ENCODE measurements at regions not wholly inside any gene's neighbourhood (a gene's known extent, or its start where the extent isn't known, plus 50 kb on each side); places are given as distances from the start of the nearest gene placed in this dataset.

DNA sequence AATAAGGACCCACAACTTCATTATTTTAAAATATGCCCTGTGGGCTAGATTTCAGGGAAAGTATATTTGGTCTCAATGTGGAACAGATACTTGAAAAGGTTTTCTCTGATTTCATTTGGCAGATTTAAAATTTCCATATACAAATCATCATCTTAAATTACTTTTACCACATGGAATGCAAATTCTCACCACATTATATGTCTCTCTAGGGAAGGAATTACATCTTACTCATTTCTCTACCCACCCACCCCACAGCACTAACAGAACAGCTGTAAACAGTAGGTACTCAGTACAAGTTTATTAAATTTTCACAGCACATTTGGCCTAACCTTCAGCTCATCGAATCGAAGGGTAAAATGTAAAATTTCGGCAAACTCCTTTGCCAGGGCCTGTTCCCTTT, 104.0 kb downstream of the CYRIA start:
- DNase-seq = no peak

DNA sequence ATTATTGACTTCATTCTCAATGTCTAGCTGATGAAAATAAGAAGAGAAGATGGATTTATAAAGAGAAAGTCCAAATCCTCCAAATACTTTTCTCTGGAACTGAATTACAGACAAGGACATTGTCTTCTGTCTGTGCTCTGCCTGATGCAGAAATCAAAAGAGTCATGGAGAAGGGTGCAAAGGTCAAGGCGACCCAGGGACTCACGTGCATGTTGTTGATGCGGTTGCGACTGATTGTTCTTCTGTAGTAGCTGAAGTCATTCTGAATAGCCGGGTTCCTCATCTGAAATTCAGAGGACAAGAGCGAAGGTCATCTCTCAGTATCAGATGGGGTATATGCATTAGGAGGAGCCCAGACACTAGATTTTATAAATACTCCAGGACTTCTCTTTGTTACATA, 104.4 kb downstream of the CYRIA start:
- no peak for DNase-seq

DNA sequence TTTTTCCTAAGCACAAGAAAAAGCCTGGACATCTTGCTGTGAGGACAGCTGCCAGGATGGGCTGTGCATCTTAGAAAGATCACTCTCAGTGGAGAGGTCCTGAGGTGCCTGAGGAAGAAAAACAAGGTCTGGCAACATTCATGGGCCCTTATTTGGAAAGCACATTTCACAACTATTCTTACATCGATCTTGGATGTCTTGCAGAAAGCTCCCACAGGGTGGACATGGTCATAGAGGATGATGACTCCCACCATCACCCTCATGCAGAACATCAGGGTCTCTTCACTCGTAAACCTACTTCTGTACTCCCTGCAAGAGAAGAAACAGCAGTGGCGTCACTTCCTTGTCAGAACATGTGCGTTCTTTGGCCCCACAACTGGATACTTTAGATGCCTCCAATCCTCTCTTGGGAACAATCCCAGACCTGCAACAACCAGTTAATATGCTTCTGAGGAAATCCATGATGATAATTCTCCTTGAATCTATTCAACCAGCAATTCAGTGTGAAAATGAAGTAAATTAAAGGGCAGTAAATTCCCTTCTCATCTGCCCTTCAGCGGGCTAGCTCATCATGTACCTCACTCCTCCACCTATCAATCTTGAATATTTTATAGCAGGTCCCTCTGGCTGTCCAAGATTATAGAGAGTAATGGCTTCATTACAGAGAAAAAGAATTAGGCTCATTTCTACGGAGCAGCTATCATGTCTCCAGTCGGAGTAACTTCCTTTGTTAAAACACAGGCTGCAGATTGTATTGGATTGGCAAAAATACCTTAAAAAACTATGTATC, 106.2 kb downstream of the CYRIA start:
- no peak for DNase-seq

DNA sequence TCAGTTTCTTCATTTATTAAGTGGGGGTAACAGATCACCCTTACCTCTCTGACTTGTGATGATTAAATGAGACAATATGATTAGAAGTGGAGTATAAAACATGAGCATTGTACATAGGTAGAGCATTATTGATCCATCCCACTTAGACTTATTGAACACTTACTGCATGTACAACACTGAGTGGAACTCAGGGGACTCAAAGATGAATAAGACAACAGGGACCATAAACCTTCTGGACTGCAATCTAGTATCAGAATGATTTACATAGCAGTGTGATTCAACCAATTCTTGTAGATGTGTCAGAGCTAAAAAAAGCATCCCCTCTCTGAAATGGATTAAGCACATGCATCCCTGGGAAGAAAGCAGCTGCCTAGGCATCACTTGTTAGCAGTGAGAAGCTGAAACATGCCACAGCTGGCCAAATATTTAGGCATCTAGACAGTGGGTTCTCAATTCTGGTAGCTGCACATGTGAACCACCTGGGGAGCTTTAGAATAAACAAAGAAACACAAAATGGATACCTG, 111.5 kb downstream of the CYRIA start:
- no peak for DNase-seq

DNA sequence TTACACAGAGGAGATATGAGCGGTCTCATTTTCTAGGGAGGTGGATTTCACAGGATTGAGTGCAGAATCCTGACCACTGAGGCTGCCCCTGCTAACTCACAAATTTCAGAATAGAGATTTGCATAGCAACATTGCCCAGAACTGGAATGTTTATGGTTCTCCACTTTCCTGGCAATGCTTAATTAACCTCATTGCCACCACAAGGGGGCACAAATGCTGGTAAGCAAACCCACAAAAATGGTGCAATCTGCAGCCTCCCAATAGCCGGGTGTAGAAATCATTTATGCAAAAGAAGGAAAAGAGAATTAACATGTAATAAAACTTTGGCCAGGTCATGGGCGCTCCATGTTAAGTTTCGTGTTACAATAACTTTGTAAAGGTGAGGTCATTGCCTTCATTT, 112.4 kb downstream of the CYRIA start:
- peak; percentile 34 for DNase-seq

DNA sequence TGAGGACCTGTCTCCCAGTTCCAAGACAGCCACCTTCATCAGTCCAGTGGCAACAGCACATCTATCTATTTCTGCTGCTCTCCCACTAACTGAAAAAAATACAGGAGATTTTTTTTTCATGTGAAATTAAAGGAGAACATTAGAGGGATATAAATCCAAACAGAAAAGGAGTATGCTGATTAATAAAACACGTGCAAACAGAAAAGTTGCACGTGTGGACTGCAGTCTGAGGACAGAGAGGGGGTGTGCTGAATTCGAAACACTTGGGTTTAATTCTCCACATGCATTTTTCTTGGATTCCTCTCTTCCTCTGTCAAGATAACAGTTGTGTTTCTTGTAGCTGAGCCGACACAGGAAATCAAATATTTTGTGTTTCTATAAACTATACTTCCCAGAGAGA, 113.4 kb downstream of the CYRIA start:
- DNase-seq = no peak

DNA sequence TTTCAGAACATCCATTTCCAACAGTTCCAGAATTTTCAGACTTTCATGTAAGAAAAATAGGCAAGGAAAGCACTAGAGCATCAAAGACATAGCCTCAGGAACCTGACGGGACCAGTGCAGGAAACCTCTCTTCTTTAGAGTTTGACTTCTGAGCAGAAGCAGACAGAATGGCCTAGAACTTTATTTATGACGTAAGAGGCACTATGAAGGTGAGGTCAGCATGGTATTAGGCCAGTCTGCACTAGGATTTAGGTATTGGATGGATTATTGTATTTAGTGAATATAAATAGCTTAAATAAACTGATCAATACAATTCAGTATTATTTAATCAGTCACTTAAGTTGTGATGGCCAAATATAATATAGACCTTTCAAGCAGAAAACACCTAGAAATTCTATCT, 117.6 kb downstream of the CYRIA start:
- DNase-seq = no peak

DNA sequence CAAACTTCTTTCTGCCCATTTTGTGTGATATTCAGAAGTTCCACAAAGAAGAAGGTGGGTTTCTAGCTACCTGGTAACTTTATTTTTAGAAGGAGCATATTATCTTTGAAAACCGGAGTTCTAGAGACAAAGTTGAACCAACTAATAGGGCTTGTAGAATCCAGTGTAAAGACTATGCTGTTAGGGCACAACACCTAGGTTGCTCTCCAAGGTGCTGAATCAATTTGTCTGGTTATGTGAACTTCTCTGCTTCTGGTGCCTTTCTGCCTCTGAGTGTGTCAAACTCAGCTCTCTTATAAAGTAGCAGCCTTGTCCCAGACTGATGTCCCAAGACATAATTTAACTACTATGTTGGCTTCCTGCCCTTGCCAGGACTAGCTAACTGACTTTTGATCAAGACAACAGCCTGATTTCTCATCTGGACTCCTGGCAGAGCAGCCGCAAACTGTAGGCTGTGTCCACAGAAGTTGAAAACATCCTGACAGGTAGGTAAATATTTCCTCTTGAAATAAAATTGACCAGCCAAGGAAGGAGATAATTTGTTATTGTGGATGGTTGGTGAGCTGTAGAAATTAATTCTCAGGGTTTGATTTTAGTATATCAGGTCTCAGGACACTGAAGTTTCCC, 119.4 kb downstream of the CYRIA start:
- no peak for DNase-seq

DNA sequence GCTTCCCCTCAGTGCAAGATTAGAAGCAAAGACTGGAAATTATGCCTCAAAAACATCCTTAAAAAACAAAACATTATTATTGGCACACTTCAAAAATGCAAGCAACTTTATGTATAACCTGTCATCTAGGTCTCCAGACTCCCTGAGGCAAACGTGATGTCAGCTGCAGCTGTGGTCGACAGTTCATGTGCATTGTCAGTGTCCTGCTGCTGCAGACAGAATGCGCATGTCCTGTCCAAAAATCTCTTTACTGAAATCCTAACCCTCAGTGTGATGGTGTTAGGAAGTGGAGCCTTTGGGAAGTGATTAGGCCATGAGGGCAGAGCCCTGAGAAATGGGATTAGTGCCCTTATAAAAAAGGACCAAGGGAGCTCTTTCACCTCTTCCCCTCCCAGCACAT, 126.9 kb downstream of the CYRIA start:
- no peak for DNase-seq

DNA sequence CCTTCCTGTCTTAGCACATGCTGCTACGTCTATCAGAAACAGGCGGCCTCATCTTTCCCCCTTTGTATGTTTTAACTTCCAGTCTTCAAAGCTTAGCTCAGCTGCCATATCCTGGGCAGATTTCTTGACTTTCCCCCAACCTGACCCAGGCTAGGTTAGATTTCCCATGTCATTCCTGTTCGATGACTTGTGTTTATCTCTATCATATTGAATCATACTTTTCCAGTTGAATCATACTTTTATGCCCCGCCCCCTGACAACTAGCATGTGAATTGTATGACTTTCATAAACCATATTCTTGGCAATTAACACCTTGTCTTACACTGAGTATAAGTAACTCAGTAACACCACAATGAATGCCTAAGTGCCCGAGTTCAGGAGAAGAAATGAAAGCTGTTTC, 128.3 kb downstream of the CYRIA start:
- DNase-seq = no peak

DNA sequence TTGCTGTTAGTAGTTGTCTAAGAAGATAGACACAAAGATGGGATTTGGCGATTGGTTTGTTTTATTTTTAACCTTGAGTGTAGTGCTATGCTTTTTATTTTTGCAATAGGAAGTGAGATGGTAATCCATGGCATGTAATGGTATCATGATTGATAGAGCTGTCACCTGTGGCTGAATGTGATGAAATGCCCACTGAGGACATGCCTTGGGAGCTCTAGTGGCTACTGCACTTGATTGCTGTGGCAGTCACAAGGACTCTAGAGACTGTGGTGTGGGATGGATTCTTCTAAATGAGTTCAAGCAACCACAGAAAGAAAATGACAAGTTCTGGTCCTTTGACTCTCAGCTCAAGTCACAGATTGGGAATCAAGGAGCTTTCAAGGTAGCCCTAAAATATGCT, 139.4 kb downstream of the CYRIA start:
- no peak for DNase-seq

DNA sequence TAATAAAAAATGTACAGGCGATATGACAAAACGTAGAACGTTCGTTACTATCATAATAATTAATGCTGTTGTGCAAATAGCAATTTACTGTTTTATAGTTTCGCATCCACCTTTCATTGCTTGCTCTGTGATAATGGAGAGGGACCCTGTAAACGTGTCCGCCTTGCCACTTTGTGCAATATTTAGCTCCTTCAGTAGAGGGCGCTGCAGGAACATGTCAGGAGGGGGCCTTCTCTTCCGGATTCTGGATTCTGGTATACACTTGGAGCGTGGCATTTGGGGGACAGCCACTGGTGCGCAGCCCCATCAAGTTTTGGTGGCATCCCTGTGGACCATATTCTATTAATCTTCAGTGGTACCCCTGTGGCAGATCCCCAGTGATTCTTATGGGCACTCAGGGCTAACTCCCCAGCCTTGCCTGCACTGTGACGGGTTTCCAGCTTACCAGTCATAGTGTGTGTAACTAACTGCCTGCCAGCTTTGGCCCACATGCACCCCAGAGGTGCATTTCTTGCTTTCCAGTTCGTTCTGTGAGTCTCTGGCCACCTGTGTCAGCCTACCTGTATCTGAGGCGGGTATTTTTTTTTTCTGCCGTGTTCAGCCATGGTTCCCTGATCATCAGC, 140.3 kb downstream of the CYRIA start:
- DNase-seq = no peak

DNA sequence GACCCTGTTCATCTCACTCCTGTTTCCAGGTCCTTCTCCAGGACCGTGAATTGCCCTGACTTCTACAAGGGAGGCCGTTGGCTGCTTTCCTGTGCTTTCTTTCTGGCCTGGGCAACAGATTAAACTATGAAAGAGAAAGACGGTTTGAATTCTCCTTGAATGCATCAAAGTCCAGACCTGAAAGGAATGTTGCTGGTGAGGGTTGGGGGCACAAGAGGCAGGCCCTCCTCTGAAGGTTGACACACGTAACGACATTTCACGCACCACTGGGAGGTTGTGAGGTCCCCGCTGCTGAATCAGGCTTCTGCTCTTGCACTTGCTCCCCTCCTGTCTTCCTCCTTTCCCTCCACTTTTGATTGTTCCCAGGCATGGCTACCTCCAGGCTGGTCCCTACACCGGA, 141.9 kb downstream of the CYRIA start:
- no peak for DNase-seq

DNA sequence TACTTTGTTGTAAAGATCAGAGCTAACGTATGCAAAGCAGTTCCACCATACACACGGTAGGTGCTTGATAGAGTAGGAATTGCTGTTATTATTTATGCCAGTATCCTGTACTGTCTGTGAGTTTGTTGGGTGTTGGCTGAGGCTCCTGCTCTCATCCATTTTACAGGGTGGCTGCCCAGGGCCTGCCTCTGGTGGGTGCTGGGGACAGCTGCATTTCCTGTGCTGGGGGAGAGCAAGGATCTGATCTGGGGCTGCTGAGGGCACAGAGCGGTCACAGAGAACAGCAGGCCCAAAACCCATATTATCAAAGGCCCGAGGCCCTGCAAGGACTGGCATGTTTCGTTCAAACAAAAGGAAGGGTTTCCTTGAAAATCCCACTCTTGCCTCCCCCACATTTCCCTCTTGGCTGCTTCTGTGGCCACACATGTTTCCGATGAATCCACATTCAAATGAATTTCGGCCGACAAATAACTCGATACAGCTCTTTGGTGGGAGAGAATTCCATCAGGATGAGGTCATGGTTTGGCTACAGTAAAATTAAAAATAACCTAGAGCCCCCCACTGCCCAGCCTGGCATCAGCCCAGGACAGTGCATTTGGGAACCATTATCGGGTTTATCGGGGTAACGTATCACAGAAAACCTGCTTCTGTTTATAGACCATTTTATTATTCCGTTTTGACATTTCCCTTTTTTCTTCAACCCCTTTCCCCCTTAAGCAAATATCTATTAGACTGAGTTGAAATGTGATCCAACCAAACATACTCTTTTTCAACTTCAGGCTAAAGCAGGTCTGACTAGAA, 143.4 kb downstream of the CYRIA start:
- no peak for DNase-seq

DNA sequence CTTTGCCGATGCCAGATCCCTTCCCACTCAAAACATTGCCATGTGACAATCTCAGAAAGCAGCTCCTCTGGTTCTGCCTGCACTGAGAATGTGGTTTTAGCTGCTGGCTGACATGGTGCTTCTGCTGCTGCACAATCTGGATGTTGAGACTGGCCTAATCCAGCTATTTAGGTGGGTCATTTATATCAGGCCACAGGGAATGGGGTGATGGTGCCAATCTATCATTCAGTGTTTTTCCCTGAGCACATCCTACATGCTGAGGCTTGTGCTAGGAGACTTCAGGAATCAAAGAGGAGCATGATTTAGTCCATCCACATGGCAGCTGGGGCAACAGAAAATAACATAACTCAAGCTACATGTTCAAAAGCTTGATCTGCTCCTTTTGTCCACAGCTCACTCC, 144.7 kb downstream of the CYRIA start:
- DNase-seq = no peak

DNA sequence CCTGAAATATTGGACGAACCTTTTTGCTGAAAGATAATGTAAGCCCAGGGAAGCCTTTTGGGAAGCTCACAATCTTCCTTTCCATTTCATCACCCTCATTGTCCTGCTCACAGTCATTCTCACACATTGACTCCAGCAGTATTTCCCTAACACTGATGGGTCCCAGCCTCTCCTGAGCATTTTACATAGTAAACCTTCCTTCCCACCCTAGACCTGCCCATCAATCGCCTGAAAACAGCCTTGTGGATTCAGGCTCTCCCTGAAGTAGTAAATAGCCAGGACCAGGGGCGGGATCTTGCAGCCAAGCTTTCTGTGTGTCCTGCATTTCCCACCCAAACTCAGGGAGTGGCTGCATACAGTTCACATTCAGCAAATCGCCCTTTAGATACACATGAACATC, 149.9 kb downstream of the CYRIA start:
- DNase-seq = no peak

DNA sequence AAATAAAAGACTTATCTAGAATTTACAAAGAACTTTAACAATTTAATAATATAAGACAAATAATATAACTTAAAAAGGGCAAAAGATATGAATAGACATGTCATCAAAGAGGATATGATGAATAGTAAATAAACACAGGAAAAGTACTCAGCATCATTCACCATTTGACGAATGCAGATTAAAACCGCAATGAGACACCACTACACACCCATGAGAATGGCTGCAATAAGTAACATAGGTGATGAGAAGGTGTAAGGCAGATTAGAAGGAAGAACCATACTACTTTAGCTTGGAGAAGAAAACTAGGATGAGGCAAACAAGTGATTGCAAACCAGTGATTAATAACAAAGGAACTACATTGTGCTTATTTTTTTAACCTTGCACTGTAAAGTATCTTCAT, 152.0 kb downstream of the CYRIA start:
- no peak for DNase-seq

DNA sequence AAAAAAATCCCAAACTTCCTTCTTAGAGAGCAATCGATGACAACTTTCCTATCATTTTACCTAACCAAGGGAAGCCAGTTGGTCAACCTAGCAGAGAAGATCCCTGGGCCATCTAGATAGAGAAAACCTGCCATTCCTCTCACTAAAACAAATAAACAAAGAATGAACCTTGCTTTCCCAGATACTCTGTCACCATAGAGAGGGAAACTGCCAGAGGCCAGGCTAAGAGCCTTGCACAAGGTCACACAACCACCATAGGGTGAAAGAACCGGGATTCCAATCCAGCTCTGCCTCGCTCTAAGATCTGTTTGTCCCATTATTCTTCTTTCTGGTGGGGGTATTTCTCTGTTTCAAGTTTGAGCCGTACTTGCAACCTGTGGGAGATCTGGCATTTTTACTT, 154.6 kb downstream of the CYRIA start:
- DNase-seq = no peak

DNA sequence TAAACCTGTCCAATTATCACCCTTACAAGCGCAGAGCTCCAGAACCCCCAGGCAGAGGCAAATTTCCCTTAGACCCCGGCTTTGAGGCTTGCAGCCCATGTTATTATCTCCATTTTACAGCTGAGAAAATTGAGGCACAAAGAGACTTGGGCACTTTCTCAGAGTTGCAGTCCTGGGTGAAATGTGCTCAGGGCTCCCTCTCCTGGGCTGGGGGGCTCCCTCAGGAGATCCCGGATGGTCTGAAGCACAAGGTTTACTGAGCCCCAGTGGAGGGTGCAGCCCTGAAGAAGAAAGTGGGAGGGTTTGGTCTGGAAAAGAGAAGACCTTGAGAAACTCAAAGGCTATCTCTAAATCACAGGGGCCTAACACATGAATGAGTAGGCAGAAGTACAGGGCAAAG, 156.6 kb downstream of the CYRIA start:
- DNase-seq = no peak

DNA sequence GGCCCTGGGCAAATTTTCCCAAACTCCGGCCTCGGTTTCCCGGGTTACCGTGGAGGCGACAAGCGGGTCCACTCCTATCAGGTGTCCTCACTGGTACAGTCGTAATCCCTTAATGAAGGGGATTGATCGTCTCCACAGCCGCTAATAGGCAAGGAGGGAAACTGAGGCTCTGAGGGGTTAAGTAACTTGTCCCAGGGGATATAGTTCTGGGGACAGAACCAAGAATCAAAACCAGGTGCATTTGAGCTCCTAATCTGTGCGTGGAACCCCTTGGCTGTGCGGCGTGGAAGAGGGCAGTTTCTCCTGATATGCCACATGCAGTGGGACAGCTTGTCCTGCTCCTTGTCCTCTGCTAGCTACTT, 157.2 kb downstream of the CYRIA start:
- DNase-seq = no peak

DNA sequence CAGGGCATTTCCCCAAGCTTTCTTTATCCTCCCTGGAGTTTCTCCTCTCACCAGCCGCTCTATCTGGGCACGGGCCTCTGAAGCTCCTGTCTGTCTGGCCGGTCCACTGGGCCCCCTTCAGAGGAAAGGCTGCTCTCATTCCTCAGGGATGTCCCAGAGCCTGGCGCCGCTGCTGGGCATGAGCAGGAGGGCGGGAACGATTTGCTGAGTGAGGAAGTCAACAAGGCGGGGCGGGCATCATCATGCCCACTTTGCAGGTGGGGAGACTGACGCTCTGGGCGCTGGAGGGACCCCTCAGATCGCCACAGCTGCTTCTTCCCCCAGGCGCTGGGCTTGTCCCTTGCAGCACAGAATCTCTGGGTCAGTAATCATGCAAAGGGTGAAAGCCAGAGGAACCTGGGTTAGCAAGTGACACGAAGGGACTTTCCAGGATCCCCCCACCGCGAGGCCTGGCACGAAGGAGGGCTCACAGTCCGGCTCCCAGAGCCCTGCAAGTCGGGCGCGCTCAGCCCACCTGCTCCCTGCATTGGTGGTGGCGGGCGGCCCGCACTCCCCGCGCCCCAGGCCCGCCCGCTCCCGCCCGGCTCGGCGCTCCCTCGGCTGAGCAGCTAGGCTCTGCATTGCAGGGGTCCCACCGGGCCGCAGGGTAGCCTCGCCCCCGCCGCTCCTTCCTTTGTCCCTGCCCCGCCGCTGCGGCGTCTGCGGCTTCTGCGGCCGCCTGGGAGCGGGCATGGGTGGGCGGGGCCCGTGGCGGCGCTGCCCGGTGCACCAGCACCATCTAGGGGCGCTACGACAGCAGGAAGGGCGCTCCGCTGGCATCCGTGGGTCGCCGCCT, 157.8 kb downstream of the CYRIA start:
- DNase-seq = peak; percentile 17

DNA sequence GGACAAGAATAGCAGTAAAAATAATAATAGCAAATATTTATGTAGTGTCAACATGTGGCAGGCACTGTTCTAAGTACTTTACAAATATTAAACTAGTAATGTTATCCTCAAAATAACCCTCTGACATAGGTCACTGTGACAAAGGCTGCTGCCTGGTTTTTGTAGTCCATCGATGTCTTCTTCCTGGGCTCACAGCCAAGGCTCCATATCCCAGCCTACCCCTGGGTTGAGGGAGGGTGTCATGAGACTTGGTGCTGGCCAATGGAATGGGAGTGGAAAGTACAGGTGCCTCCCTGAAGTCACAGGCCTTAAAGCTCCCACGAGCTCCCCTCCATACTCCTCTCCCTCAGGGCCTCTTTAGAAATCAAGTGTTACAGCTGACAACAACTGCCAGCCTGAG, 159.3 kb downstream of the CYRIA start:
- no peak for DNase-seq

All from NCI-H1105 (cell line).